ENCODE measurements at regions not wholly inside any gene's neighbourhood (a gene's known extent, or its start where the extent isn't known, plus 50 kb on each side); places are given as distances from the start of the nearest gene placed in this dataset.

- TF ChIP-seq CTCF (IDR thresholded peaks at IDR 0.05): no peak
- no peak for TF ChIP-seq ZFX (IDR thresholded peaks at IDR 0.05; ENCODE audit: borderline replicate concordance)
Measured at GRCh38 chr7:31398815-31399214, 58.3 kb upstream of the NEUROD6 start.

Measured in 22Rv1 (cell line).